SK-N-SH treated with all-trans-retinoic acid at 6 μM for 48 hours (cell line): ENCODE measurements at regions not wholly inside any gene's neighbourhood (a gene's known extent, or its start where the extent isn't known, plus 50 kb on each side); places are given as distances from the start of the nearest gene placed in this dataset.

Experiments
- SNAI2 ChIP-seq: fragments of 250-450 bp; sonication (Bioruptor Pico); IDR thresholded peaks from 2 replicates; pipeline ENCODE4 v1.5.0; 2020; ENCODE audit warnings: mild to moderate bottlenecking, moderate library complexity
- TOX ChIP-seq: fragments of 250-450 bp; sonication (Bioruptor Pico); IDR thresholded peaks from 2 replicates; pipeline ENCODE4 v1.8.0; 2021; ENCODE audit warnings: mild to moderate bottlenecking, moderate library complexity, borderline replicate concordance
- TF ChIP-seq, protein P1 (sequence below): fragments of 250-450 bp; sonication (Bioruptor Pico); IDR thresholded peaks from 2 replicates; pipeline ENCODE4 v1.8.0; 2020; ENCODE audit warnings: mild to moderate bottlenecking, moderate library complexity, borderline replicate concordance

DNA sequence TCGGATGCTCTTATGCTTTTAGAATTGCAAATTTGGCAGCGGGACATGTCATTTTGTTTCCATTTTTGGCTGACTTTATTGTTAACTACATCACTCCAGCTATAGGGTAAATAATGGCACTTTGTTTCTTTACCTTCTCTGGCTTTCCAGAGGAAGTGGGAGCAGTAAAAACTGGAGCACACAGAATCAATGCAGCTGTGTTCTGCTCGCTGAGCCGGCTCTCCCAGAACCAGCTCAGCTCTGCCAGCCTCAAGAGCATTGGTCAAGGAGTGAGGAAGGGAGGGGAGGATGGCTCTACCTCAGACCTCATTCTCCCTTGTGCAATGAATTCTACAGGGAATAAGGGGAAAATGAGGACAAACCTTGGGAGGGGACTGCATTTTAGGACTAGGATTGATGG, 50.5 kb upstream of the SPATA13 start:
- TF ChIP-seq, protein P1, sequence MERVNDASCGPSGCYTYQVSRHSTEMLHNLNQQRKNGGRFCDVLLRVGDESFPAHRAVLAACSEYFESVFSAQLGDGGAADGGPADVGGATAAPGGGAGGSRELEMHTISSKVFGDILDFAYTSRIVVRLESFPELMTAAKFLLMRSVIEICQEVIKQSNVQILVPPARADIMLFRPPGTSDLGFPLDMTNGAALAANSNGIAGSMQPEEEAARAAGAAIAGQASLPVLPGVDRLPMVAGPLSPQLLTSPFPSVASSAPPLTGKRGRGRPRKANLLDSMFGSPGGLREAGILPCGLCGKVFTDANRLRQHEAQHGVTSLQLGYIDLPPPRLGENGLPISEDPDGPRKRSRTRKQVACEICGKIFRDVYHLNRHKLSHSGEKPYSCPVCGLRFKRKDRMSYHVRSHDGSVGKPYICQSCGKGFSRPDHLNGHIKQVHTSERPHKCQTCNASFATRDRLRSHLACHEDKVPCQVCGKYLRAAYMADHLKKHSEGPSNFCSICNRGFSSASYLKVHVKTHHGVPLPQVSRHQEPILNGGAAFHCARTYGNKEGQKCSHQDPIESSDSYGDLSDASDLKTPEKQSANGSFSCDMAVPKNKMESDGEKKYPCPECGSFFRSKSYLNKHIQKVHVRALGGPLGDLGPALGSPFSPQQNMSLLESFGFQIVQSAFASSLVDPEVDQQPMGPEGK = no peak
- TF ChIP-seq SNAI2 (CRISPR knock-in tag) (no peak), TOX (CRISPR knock-in tag) (no peak)
